GM18868 (cell line): ENCODE measurements at regions not wholly inside any gene's neighbourhood (a gene's known extent, or its start where the extent isn't known, plus 50 kb on each side); places are given as distances from the start of the nearest gene placed in this dataset.
"Not testable (repeated sequence)": the region's sequence is repeated elsewhere in the genome, so short reads cannot be mapped to it uniquely, and the experiment has no call there.

ENCODE experiments used
- ATAC-seq: cut with Tn5 transposase; IDR thresholded peaks from one replicate; pipeline ENCODE4 v1.9.1; 2021; ENCODE audit warnings: mild to moderate bottlenecking, moderate library complexity; ENCODE audit not compliant: unreplicated experiment

DNA sequence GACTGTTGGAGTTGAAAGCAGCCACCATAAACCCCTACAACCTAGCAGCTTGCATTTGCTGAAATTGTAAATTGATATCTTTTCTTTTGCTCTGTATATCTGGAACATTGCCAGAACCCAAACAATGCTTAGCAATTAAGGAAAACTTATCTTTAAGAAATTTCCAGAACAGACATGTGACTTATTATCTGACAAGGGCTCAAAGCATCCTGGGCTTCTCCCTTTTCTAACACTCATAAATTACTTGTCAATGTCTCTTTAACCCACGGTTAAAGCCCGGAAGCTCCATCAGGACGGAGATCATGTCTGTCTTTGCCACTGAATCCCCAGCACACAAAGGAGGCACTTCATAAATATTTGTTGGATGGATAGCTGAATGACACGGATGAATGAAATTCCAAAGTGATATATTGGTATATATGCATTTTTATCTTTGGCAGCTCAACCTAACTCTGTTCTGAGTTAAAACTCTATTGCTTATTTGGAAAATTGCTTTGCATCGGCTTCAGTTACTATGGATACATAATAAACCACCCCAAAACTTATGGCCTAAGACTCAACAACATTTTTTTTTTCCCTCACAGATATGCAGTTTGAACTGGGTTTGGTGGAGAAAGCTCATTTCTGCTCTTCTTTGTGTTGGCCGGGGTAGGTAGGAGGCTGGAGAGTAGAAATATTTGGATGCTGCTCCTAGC lies 103.1 kb upstream of the CLINT1 start:
- ATAC-seq: no peak

- ATAC-seq: no peak
Measured at GRCh38 chr5:157961176-157961575, 102.2 kb upstream of the CLINT1 start.

GRCh38 chr5:157959370-157959769 lies 100.4 kb upstream of the CLINT1 start:
- ATAC-seq: no peak

DNA sequence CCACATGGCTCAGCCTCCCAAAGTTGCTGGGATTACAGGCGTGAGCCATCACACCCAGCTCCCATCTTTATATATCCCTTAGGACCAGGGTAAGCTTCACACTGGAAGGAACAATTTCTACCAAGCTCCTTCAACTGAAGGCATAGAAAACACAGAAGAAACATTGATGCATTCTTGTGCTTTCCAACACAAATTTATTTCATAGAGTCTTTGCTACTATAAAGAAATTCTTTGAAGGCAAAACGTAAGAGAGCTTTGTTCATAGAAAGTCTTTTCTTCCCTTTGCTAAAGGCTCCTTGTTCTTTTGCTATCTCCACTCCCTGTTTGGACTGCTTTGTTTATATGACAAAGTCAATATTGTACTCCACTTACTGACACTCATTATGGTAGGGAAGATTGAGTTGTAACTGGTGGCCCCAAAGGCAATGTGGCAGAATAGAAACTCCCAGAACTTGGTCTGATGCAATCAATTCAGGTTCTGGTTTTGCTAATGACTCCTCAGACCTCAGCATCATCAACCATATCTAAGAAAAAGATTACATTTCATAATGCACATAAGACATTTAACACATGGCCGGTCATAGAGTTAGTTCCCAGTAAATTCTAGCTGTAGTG lies 97.4 kb upstream of the CLINT1 start:
- ATAC-seq: no peak

- no peak for ATAC-seq
Measured at GRCh38 chr5:157955541-157956172, 96.7 kb upstream of the CLINT1 start.

- no peak for ATAC-seq
Measured at GRCh38 chr5:157952374-157952685, 93.4 kb upstream of the CLINT1 start.

DNA sequence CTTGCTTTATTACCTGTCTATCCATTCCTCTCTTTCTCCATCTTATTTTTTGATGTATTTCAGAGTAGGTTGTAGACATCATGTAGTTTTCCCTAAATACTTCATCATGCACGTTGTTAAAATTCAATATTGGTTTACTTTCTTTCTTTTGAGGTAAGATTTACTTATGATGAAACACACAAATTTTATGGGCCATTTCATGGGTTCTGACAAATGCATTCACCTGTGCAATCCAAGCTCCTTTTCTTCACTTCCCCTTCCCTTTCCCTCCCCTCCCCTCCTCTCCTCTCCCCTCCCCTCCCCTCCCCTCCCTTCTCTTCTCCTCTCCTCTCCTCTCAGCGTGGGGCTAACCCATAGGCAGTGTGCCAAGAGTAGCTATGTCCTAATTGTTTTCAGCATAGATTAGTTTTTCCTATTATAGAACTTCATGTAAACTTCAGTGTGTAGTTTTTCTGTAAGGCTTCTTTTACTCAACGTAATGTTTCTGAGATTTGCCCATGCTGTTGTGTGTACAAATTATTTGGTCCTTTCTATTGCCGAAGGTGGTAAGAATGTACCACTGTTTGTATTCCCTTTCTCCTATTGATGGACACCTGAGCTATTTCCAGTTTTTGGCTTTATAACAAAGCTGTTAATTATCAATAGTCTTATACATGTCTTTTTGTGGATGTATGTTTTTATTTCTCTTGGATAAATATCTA lies 92.9 kb upstream of the CLINT1 start:
- no peak for ATAC-seq

GRCh38 chr5:157949520-157949919 lies 90.6 kb upstream of the CLINT1 start:
- ATAC-seq: no peak

DNA sequence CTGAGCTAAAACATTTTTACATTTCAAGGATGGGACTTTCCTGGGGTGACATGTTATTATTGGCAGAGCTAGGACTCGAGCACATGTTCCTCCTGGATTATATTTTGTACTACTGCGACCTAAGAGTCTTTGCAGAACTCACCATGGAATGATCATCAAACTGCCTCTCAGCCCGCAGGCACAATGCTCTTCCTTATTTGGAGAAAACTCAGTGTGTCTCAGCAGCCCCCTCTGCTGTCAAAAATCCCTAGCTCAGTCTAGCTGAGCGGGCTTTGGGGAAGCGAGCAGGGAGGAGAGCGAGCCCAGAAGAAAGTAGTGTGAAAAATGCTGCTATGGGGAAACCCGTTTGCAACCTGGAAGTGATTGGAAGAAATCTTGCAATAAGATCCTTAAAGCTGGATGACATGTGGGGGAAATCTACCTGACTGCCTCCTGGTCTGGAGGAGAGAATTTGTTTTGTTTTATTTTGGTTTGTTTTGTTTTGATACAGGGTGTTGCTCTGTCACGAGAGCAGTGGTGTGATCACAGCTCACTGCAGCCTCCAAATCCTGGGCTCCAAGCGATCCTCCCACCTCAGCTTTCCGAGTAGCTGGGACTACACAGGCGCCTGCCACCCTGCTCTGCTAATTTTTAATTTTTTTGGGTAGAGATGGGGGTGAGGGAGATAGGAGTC lies 89.9 kb upstream of the CLINT1 start:
- peak; percentile 96 for ATAC-seq

GRCh38 chr5:157947156-157947555 lies 88.2 kb upstream of the CLINT1 start:
- ATAC-seq: no peak

- ATAC-seq: not testable (repeated sequence)
Measured at GRCh38 chr5:157945822-157946221, 86.9 kb upstream of the CLINT1 start.

DNA sequence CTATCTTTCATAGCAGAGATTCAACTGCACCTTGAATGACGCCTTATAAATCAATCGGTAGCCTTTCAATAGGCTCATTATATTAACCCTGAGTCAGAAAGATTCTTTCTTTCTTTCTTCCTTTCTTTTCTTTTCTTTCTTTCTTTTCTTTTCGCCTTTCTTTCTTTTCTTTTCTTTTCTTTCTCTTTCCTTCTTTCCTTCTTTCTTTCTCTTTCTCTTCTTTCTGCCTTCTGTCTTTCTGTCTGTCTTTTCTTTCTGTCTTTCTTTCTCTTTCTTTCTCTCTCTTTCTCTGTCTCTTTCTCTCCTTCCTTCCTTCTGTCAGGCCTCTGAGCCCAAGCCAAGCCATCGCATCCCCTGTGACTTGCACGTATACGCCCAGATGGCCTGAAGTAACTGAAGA lies 86.0 kb upstream of the CLINT1 start:
- no peak for ATAC-seq

GRCh38 chr5:157944077-157944633 lies 85.2 kb upstream of the CLINT1 start:
- no peak for ATAC-seq

DNA sequence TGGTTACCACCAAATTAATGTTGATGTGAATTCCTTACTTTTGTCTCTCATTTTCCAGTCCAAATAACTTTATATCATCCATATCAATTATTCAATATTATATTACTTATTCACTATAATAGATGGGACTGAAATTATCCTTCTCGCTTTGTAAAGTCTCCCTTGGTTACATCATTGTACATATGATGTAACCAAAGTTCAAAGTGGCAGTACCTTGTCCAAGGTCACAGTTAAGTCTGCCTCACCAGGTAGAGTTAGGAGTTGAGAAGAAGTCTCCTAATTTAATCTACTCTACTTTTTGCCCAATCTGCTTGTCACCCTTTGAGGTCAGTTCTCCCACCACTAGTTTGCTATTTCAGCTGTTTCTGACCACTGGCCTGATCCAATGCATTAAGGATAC lies 83.7 kb upstream of the CLINT1 start:
- no peak for ATAC-seq

DNA sequence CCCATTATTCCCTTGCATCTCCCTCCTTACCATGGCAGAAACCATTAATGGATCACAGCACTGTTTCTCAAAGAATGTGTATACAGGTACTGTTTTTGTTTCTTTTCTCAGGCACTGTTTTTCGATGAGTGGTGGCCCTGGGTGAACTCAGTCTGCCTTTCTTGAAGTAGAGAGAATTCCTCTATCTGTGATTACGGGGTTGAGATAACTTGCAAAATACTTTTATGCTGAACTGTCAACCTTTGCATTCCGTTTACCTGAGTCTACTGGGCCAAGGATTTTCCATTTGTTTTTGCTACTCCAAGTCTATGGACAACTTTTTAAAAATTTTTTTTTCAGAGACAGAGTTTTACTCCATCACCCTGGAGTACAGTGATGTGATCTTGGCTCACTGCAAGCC lies 82.7 kb upstream of the CLINT1 start:
- ATAC-seq: no peak

- ATAC-seq: not testable (repeated sequence)
Measured at GRCh38 chr5:157938101-157938500, 79.2 kb upstream of the CLINT1 start.

DNA sequence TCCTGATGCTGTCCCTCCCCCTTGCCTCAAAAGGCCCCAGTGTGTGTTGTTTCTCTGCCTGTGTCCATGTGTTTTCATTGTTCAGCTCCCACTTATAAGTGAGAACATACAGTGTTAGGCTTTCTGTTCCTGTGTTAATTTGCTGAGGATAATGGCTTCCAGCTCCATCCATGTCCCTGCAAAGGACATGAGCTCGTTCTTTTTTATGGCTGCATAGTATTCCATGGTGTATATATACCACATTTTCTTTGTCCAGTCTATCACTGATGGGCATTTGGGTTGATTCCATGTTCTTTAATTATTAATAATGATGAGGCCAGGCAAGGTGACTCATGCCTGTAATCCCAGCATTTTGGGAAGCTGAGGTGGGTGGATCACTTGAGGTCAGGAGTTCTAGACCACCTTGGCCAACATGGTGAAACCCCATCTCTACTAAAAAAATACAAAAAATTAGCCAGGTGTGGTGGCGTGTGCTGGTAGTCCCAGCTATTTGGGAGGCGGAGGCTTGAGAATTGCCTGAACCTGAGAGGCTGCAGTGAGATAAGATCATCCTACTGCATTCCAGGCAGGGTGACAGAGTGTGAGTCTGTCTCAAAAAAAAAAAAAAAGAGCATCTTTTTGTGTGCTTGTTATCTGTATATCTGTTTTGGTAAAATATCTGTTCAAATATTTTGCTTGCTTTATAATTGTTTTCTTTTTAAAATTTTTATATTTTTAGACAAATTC lies 78.0 kb upstream of the CLINT1 start:
- ATAC-seq: not testable (repeated sequence)

- no peak for ATAC-seq
Measured at GRCh38 chr5:157934600-157934999, 75.7 kb upstream of the CLINT1 start.

DNA sequence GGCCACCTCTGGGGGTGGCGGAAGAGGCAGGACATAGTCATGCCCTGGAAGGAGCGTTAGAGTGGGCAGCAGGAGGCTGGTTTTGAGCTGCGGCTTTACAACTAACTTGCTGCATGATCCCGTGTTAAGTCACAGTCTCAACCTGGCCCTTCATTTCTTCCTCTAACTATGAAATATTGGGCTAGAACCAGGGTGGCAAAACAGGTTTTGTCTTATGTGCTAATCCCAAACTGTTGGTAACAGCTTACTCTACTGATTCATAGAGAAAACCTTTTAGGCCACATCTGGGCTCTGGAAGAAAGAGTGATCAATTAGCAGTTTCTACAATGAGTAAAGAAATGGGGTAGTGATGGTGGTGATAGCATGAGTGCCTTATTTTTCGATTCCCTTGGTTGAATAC lies 74.1 kb upstream of the CLINT1 start:
- ATAC-seq: no peak

DNA sequence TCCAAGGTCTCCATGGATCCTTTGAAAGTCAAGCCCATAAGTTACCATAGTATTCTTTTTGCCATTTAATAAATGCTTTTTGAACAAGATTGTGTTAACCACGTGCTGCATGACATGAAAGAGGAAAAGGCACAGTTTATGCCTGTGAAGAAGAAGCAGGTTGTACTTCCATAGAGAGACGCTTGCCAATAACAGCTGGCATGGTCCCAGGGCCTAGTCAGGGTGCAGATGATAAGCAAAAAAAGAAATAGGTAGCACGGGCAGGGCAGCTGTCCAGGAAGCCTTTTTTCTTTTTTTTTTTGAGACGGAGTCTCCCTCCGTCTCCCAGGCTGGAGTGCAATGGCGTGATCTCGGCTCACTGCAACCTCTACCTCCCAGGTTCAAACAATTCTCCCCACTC lies 71.8 kb upstream of the CLINT1 start:
- ATAC-seq: no peak
